MM.1S (cell line): ENCODE measurements at regions not wholly inside any gene's neighbourhood (a gene's known extent, or its start where the extent isn't known, plus 50 kb on each side); places are given as distances from the start of the nearest gene placed in this dataset.

Experiments used
- CTCF ChIP-seq: fragments of 300-600 bp; sonication (generic); IDR thresholded peaks from 2 replicates; pipeline ENCODE4 v1.5.1; 2016; ENCODE audit warnings: antibody characterized with exemption, low read length, mixed read lengths
- EZH2 ChIP-seq: fragments of 300-600 bp; sonication (generic); optimal IDR thresholded peaks from 2 replicates; pipeline ENCODE3; 2017; ENCODE audit warnings: low read depth, mild to moderate bottlenecking, antibody characterized with exemption, low read length, mixed read lengths
- EZH2phosphoT487 ChIP-seq: fragments of 300-600 bp; sonication (generic); IDR thresholded peaks from 2 replicates; pipeline ENCODE4 v1.6.1; 2018; ENCODE audit warnings: antibody characterized with exemption, low read length

- TF ChIP-seq CTCF (peak; percentile 78), EZH2 (no peak), EZH2phosphoT487 (no peak)
These were observed 175.1 kb downstream of the SEPTIN7 start for GRCh38 chr7:35975851-35976454.
